ENCODE measurements at regions not wholly inside any gene's neighbourhood (a gene's known extent, or its start where the extent isn't known, plus 50 kb on each side); places are given as distances from the start of the nearest gene placed in this dataset.

GRCh38 chr4:120525106-120525505, 397.4 kb downstream of the PRDM5 start:
- no peaks in the 10 kb centered on the region for H3K27me3 Mint-ChIP-seq (ENCODE audit: low read depth, poor library complexity)
- DNase-seq = no peak
- H3K4me3 Mint-ChIP-seq = no peak overlapping the region
- H3K36me3 Mint-ChIP-seq (ENCODE audit: low read depth) = no peaks in the 10 kb centered on the region
- TF ChIP-seq, protein P1, sequence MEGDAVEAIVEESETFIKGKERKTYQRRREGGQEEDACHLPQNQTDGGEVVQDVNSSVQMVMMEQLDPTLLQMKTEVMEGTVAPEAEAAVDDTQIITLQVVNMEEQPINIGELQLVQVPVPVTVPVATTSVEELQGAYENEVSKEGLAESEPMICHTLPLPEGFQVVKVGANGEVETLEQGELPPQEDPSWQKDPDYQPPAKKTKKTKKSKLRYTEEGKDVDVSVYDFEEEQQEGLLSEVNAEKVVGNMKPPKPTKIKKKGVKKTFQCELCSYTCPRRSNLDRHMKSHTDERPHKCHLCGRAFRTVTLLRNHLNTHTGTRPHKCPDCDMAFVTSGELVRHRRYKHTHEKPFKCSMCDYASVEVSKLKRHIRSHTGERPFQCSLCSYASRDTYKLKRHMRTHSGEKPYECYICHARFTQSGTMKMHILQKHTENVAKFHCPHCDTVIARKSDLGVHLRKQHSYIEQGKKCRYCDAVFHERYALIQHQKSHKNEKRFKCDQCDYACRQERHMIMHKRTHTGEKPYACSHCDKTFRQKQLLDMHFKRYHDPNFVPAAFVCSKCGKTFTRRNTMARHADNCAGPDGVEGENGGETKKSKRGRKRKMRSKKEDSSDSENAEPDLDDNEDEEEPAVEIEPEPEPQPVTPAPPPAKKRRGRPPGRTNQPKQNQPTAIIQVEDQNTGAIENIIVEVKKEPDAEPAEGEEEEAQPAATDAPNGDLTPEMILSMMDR (IDR thresholded peaks at IDR 0.05) = no peak
- H3K27ac Mint-ChIP-seq = no peak overlapping the region
- H3K4me1 Mint-ChIP-seq = peaks cover 10% of the 10 kb centered on the region
- peaks cover 9% of the 10 kb centered on the region for H3K9me3 Mint-ChIP-seq

DNA sequence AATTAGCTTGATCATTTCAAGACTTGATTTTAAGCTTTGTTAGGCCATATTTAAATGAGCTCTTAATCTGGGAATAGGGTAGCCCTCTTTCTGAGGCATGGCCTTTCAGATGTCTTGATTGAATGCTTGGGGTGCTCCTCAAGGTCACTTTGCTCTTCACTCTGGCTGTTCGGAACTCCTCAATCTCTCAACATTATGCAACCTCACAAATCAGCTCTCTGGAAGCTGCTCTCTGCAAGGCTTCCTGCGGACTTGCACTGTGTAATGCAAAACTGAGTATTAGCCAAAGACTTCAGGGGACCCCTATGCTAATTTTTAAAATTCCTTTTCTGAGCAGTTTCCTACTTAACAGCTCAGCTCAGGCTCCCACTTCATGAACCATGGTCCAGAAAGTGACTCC, 398.3 kb downstream of the PRDM5 start:
- Mint-ChIP-seq H3K9me3 (peaks cover 9% of the 10 kb centered on the region), H3K27ac (no peak overlapping the region), H3K4me3 (no peak overlapping the region), H3K36me3 (ENCODE audit: low read depth) (no peaks in the 10 kb centered on the region), H3K27me3 (ENCODE audit: low read depth, poor library complexity) (no peaks in the 10 kb centered on the region), H3K4me1 (peaks cover 10% of the 10 kb centered on the region)
- TF ChIP-seq, protein P1 (IDR thresholded peaks at IDR 0.05) = no peak
- DNase-seq = no peak

GRCh38 chr4:120520761-120521160, 401.8 kb downstream of the PRDM5 start:
- no peaks in the 10 kb centered on the region for H3K36me3 Mint-ChIP-seq (ENCODE audit: low read depth)
- H3K9me3 Mint-ChIP-seq = no peaks in the 10 kb centered on the region
- H3K27me3 Mint-ChIP-seq (ENCODE audit: low read depth, poor library complexity) = no peaks in the 10 kb centered on the region
- DNase-seq = no peak
- peaks cover 10% of the 10 kb centered on the region for H3K4me1 Mint-ChIP-seq
- no peak overlapping the region for H3K4me3 Mint-ChIP-seq
- peak overlapping the region; percentile 20 for H3K27ac Mint-ChIP-seq
- TF ChIP-seq, protein P1 (IDR thresholded peaks at IDR 0.05) = no peak

- H3K4me3 Mint-ChIP-seq = no peak overlapping the region
- H3K36me3 Mint-ChIP-seq (ENCODE audit: low read depth) = no peaks in the 10 kb centered on the region
- peaks cover 15% of the 10 kb centered on the region for H3K9me3 Mint-ChIP-seq
- H3K27ac Mint-ChIP-seq = no peak overlapping the region
- DNase-seq = no peak
- H3K4me1 Mint-ChIP-seq = no peaks in the 10 kb centered on the region
- TF ChIP-seq, protein P1 (IDR thresholded peaks at IDR 0.05) = no peak
- no peaks in the 10 kb centered on the region for H3K27me3 Mint-ChIP-seq (ENCODE audit: low read depth, poor library complexity)
Measured at GRCh38 chr4:120517966-120518365, 404.6 kb downstream of the PRDM5 start.

DNA sequence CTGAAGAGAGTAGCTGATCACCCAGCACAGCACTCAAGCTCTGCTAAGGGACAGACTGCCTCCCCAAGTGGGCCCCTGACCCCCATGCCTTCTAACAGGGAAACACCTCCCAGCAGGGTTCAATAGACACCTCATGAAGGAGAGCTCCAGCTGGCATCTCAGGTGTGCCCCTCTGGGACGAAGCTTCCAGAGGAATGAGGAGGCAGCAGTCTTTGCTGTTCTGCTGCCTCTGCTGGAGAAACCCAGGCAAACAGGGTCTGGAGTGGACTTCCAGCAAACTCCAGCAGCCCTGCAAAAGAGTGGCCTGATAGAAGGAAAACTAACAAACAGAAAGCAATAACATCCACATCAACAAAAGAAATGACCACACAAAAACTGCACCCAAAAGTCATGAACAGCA, 412.8 kb downstream of the PRDM5 start:
- TF ChIP-seq, protein P1 (IDR thresholded peaks at IDR 0.05) = no peak
- Mint-ChIP-seq H3K4me3 (no peak overlapping the region), H3K9me3 (peaks cover 43% of the 10 kb centered on the region), H3K27me3 (ENCODE audit: low read depth, poor library complexity) (no peaks in the 10 kb centered on the region), H3K36me3 (ENCODE audit: low read depth) (no peaks in the 10 kb centered on the region), H3K4me1 (peaks cover 3% of the 10 kb centered on the region), H3K27ac (no peak overlapping the region)
- DNase-seq = no peak

DNA sequence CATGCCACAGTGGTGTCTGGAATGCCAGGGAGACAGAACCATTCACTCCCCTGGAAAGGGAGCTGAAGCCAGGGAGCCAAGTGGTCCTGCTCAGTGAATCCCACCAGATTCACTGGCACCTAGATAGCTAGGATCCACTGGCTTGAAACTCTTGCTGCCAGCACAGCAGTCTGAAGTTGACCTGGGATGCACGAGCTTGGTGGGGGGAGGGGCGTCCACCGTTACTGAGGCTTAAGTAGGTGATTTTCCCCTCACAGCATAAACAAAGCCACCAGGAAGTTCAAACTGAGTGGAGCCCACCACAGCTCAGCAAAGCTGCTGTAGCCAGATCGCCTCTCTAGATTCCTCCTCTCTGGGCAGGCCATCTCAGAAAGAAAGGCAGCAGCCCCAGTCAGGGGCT, 413.3 kb downstream of the PRDM5 start:
- TF ChIP-seq, protein P1 (IDR thresholded peaks at IDR 0.05) = no peak
- H3K27ac Mint-ChIP-seq = no peak overlapping the region
- H3K27me3 Mint-ChIP-seq (ENCODE audit: low read depth, poor library complexity) = no peaks in the 10 kb centered on the region
- no peak for DNase-seq
- peaks cover 3% of the 10 kb centered on the region for H3K4me1 Mint-ChIP-seq
- no peaks in the 10 kb centered on the region for H3K36me3 Mint-ChIP-seq (ENCODE audit: low read depth)
- H3K9me3 Mint-ChIP-seq = peaks cover 40% of the 10 kb centered on the region
- H3K4me3 Mint-ChIP-seq = no peak overlapping the region
